Testis (tissue), 2 donors: ENCODE measurements at regions not wholly inside any gene's neighbourhood (a gene's known extent, or its start where the extent isn't known, plus 50 kb on each side); places are given as distances from the start of the nearest gene placed in this dataset.

Experiments used
- DNase-seq: peaks from one replicate; pipeline ENCODE4 v3.0.0-alpha.2; 2019
- H3K27ac ChIP-seq, 2 donors: fragments of 200-600 bp; sonication (generic); one replicate each; pipeline ENCODE4 v1.5.1; 2019
- H3K27me3 ChIP-seq: fragments of 200-600 bp; sonication (generic); one replicate; pipeline ENCODE4 v1.5.1; 2019
- H3K36me3 ChIP-seq: fragments of 200-600 bp; sonication (generic); one replicate; pipeline ENCODE4 v1.5.1; 2017; ENCODE audit warnings: low read depth; ENCODE audit errors: missing control alignments
- H3K4me1 ChIP-seq: fragments of 200-600 bp; sonication (generic); one replicate; pipeline ENCODE4 v1.5.1; 2019
- H3K4me3 ChIP-seq, 2 donors: fragments of 200-600 bp; sonication (generic); one replicate each; pipeline ENCODE4 v1.5.1; 2017 to 2019
- H3K9me3 ChIP-seq: fragments of 200-600 bp; sonication (generic); one replicate; pipeline ENCODE4 v1.5.1; 2017
- POLR2A ChIP-seq: fragments of 450-650 bp; IDR thresholded peaks from one replicate; pipeline ENCODE4 v1.6.1; 2017; ENCODE audit warnings: antibody characterized with exemption, mild to moderate bottlenecking, moderate library complexity
- WGBS, 2 donors: methylation state at CpG; one replicate each; pipeline ENCODE4 v1.1.5; 2018; 5-methylcytosine and 5-hydroxymethylcytosine counted together
- intact Hi-C: fragments of 100-400 bp; cut with DNase I; formaldehyde crosslinking; loops from one replicate; pipeline ENCODE4 v1.15.1; 2023; ENCODE audit warnings: low total_unique reads
- TF ChIP-seq, protein P1 (sequence below), 3 experiments: fragments of 450-650 bp in 2 of 3; fragments of 200-600 bp in 1 of 3; sonication (generic) in 1 of 3; IDR thresholded peaks; one replicate each; pipeline ENCODE4 v1.5.1; 2016 to 2019; ENCODE audit warnings: antibody characterized with exemption in 3 of 3, mild to moderate bottlenecking in 2 of 3, moderate library complexity in 1 of 3

- TF ChIP-seq, protein P1, sequence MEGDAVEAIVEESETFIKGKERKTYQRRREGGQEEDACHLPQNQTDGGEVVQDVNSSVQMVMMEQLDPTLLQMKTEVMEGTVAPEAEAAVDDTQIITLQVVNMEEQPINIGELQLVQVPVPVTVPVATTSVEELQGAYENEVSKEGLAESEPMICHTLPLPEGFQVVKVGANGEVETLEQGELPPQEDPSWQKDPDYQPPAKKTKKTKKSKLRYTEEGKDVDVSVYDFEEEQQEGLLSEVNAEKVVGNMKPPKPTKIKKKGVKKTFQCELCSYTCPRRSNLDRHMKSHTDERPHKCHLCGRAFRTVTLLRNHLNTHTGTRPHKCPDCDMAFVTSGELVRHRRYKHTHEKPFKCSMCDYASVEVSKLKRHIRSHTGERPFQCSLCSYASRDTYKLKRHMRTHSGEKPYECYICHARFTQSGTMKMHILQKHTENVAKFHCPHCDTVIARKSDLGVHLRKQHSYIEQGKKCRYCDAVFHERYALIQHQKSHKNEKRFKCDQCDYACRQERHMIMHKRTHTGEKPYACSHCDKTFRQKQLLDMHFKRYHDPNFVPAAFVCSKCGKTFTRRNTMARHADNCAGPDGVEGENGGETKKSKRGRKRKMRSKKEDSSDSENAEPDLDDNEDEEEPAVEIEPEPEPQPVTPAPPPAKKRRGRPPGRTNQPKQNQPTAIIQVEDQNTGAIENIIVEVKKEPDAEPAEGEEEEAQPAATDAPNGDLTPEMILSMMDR (IDR thresholded peaks at IDR 0.05): no peak
- no peak for TF ChIP-seq POLR2A
- intact Hi-C loops: no loop called here
- H3K9me3 ChIP-seq: no peaks in the 10 kb centered on the region
- no peaks in the 10 kb centered on the region for H3K36me3 ChIP-seq
- H3K4me1 ChIP-seq: no peaks in the 10 kb centered on the region
- H3K27me3 ChIP-seq: no peaks in the 10 kb centered on the region
- 54 to 67% methylated on average over 2 of the region's 2 CpGs for WGBS, 2 donors
- H3K27ac ChIP-seq: no peak overlapping the region
- DNase-seq: no peak
- no peak overlapping the region for H3K4me3 ChIP-seq
Observed at GRCh38 chr2:237020090-237020489, 65.6 kb upstream of the COPS8 start.

- H3K27me3 ChIP-seq: no peaks in the 10 kb centered on the region
- no peaks in the 10 kb centered on the region for H3K36me3 ChIP-seq
- no peak overlapping the region for H3K4me3 ChIP-seq
- DNase-seq: no peak
- TF ChIP-seq, protein P1 (IDR thresholded peaks at IDR 0.05): no peak
- no peak for TF ChIP-seq POLR2A
- WGBS, 2 donors: 96 to 97% methylated on average over 8 of the region's 8 CpGs
- intact Hi-C loops: no loop called here
- H3K9me3 ChIP-seq: no peaks in the 10 kb centered on the region
- no peak overlapping the region for H3K27ac ChIP-seq
- H3K4me1 ChIP-seq: no peaks in the 10 kb centered on the region
Observed at GRCh38 chr2:237022533-237022932, 63.2 kb upstream of the COPS8 start.

- DNase-seq: no peak
- Histone ChIP-seq H3K27me3 (no peaks in the 10 kb centered on the region), H3K36me3 (no peaks in the 10 kb centered on the region), H3K4me3 (no peak overlapping the region), H3K9me3 (no peaks in the 10 kb centered on the region), H3K27ac (no peak overlapping the region), H3K4me1 (no peaks in the 10 kb centered on the region)
- TF ChIP-seq POLR2A: no peak
- TF ChIP-seq, protein P1 (IDR thresholded peaks at IDR 0.05): no peak
- intact Hi-C loops: no loop called here
Observed at GRCh38 chr2:237024255-237024654, 61.4 kb upstream of the COPS8 start.

- Histone ChIP-seq H3K27ac (no peak overlapping the region), H3K27me3 (no peaks in the 10 kb centered on the region), H3K36me3 (no peaks in the 10 kb centered on the region), H3K4me3 (no peak overlapping the region), H3K9me3 (no peaks in the 10 kb centered on the region), H3K4me1 (no peaks in the 10 kb centered on the region)
- 89 to 90% methylated on average over 10 of the region's 10 CpGs for WGBS, 2 donors
- DNase-seq: no peak
- TF ChIP-seq POLR2A: no peak
- TF ChIP-seq, protein P1 (IDR thresholded peaks at IDR 0.05): no peak
- intact Hi-C loops: no loop called here
Observed at GRCh38 chr2:237025090-237025865, 60.4 kb upstream of the COPS8 start.
